ENCODE measurements at regions not wholly inside any gene's neighbourhood (a gene's known extent, or its start where the extent isn't known, plus 50 kb on each side); places are given as distances from the start of the nearest gene placed in this dataset.

- no peak overlapping the region for H3K4me3 ChIP-seq (ENCODE audit: low read length)
- H3K27ac ChIP-seq (ENCODE audit: low read length): no peak overlapping the region
- no peak overlapping the region for H2AFZ ChIP-seq (ENCODE audit: low read depth, low read length)
- H4K20me1 ChIP-seq (ENCODE audit: insufficient read depth): no peaks in the 10 kb centered on the region
- H3K27me3 ChIP-seq (ENCODE audit: insufficient read depth, low read depth, low read length): no peaks in the 10 kb centered on the region
- no peak overlapping the region for H3K4me2 ChIP-seq (ENCODE audit: low read length)
- no peak overlapping the region for H3K9ac ChIP-seq (ENCODE audit: low read length)
- H3K9me2 ChIP-seq (ENCODE audit: insufficient read depth, low read length): no peaks in the 10 kb centered on the region
- H3F3A ChIP-seq (ENCODE audit: insufficient read depth, low read length, poor library complexity, severe bottlenecking): no peaks in the 10 kb centered on the region
- no peaks in the 10 kb centered on the region for H3K36me3 ChIP-seq (ENCODE audit: insufficient read depth, low read length)
- TF ChIP-seq MXI1 (conservative IDR thresholded peaks at IDR 0.05; ENCODE audit: poor library complexity, severe bottlenecking) (no peak), TAF1 (IDR thresholded peaks at IDR 0.05; ENCODE audit: low read depth) (no peak), CTCF (IDR thresholded peaks at IDR 0.05; ENCODE audit: poor library complexity, severe bottlenecking) (no peak), EZH2 (IDR thresholded peaks at IDR 0.05; ENCODE audit: borderline replicate concordance, insufficient read depth, low read length, poor library complexity, severe bottlenecking) (no peak), RAD21 (conservative IDR thresholded peaks at IDR 0.05) (no peak), SMC3 (conservative IDR thresholded peaks at IDR 0.05; ENCODE audit: poor library complexity) (no peak), POLR2AphosphoS5 (IDR thresholded peaks at IDR 0.05) (no peak), EP300 (conservative IDR thresholded peaks at IDR 0.05; ENCODE audit: poor library complexity, severe bottlenecking) (no peak)
- TF ChIP-seq, protein P1, sequence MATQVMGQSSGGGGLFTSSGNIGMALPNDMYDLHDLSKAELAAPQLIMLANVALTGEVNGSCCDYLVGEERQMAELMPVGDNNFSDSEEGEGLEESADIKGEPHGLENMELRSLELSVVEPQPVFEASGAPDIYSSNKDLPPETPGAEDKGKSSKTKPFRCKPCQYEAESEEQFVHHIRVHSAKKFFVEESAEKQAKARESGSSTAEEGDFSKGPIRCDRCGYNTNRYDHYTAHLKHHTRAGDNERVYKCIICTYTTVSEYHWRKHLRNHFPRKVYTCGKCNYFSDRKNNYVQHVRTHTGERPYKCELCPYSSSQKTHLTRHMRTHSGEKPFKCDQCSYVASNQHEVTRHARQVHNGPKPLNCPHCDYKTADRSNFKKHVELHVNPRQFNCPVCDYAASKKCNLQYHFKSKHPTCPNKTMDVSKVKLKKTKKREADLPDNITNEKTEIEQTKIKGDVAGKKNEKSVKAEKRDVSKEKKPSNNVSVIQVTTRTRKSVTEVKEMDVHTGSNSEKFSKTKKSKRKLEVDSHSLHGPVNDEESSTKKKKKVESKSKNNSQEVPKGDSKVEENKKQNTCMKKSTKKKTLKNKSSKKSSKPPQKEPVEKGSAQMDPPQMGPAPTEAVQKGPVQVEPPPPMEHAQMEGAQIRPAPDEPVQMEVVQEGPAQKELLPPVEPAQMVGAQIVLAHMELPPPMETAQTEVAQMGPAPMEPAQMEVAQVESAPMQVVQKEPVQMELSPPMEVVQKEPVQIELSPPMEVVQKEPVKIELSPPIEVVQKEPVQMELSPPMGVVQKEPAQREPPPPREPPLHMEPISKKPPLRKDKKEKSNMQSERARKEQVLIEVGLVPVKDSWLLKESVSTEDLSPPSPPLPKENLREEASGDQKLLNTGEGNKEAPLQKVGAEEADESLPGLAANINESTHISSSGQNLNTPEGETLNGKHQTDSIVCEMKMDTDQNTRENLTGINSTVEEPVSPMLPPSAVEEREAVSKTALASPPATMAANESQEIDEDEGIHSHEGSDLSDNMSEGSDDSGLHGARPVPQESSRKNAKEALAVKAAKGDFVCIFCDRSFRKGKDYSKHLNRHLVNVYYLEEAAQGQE (IDR thresholded peaks at IDR 0.05; ENCODE audit: borderline replicate concordance): no peak
- H3K79me2 ChIP-seq (replicated peaks; ENCODE audit: insufficient read depth, low read length): no peaks in the 10 kb centered on the region
- no peaks in the 10 kb centered on the region for H3K9me3 ChIP-seq (ENCODE audit: low read length)
Observed at GRCh38 chr12:62001424-62001823, 258.8 kb upstream of the USP15 start.

DNA sequence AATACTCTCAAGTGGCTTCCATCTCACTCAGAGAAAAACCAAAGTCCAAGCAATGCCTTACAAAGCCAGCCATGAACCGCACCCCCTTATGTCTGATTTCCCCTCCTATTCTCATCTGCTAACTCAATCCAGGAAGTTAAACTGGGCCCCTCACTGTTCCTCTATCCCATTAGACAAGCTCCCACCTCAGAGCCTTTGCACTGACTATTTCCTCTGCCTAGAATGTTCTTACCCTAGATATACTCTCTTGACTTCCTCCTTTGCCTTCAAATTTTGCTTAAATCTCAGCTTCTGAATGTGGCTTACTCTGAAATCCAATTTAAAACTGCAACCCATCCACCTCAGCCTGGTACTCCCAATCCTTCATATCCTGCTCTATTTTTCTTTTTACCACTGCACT, 257.0 kb upstream of the USP15 start:
- no peak for TF ChIP-seq EP300 (conservative IDR thresholded peaks at IDR 0.05; ENCODE audit: poor library complexity, severe bottlenecking)
- no peak for TF ChIP-seq MXI1 (conservative IDR thresholded peaks at IDR 0.05; ENCODE audit: poor library complexity, severe bottlenecking)
- TF ChIP-seq, protein P1 (IDR thresholded peaks at IDR 0.05; ENCODE audit: borderline replicate concordance): no peak
- TF ChIP-seq EZH2 (IDR thresholded peaks at IDR 0.05; ENCODE audit: borderline replicate concordance, insufficient read depth, low read length, poor library complexity, severe bottlenecking): no peak
- TF ChIP-seq SMC3 (conservative IDR thresholded peaks at IDR 0.05; ENCODE audit: poor library complexity): no peak
- TF ChIP-seq POLR2AphosphoS5 (IDR thresholded peaks at IDR 0.05): no peak
- no peak for TF ChIP-seq TAF1 (IDR thresholded peaks at IDR 0.05; ENCODE audit: low read depth)
- no peak for TF ChIP-seq CTCF (IDR thresholded peaks at IDR 0.05; ENCODE audit: poor library complexity, severe bottlenecking)
- TF ChIP-seq RAD21 (conservative IDR thresholded peaks at IDR 0.05): no peak
- Histone ChIP-seq H3K4me3 (ENCODE audit: low read length) (no peak overlapping the region), H3K27me3 (ENCODE audit: insufficient read depth, low read depth, low read length) (no peaks in the 10 kb centered on the region), H3K9me2 (ENCODE audit: insufficient read depth, low read length) (no peaks in the 10 kb centered on the region), H3K4me2 (ENCODE audit: low read length) (no peak overlapping the region), H3F3A (ENCODE audit: insufficient read depth, low read length, poor library complexity, severe bottlenecking) (no peaks in the 10 kb centered on the region), H3K36me3 (ENCODE audit: insufficient read depth, low read length) (no peaks in the 10 kb centered on the region), H2AFZ (ENCODE audit: low read depth, low read length) (no peak overlapping the region), H3K27ac (ENCODE audit: low read length) (no peak overlapping the region), H3K9ac (ENCODE audit: low read length) (no peak overlapping the region), H3K79me2 (replicated peaks; ENCODE audit: insufficient read depth, low read length) (no peaks in the 10 kb centered on the region), H4K20me1 (ENCODE audit: insufficient read depth) (no peaks in the 10 kb centered on the region), H3K9me3 (ENCODE audit: low read length) (no peaks in the 10 kb centered on the region)

All from neural cell (in vitro differentiated cells).